GM21423 (cell line): ENCODE measurements at regions not wholly inside any gene's neighbourhood (a gene's known extent, or its start where the extent isn't known, plus 50 kb on each side); places are given as distances from the start of the nearest gene placed in this dataset.
"Not testable (repeated sequence)": the region's sequence is repeated elsewhere in the genome, so short reads cannot be mapped to it uniquely, and the experiment has no call there.

Experiments
- ATAC-seq: cut with Tn5 transposase; IDR thresholded peaks from one replicate; pipeline ENCODE4 v1.9.1; 2021; ENCODE audit warnings: mild to moderate bottlenecking, moderate library complexity; ENCODE audit not compliant: unreplicated experiment

DNA sequence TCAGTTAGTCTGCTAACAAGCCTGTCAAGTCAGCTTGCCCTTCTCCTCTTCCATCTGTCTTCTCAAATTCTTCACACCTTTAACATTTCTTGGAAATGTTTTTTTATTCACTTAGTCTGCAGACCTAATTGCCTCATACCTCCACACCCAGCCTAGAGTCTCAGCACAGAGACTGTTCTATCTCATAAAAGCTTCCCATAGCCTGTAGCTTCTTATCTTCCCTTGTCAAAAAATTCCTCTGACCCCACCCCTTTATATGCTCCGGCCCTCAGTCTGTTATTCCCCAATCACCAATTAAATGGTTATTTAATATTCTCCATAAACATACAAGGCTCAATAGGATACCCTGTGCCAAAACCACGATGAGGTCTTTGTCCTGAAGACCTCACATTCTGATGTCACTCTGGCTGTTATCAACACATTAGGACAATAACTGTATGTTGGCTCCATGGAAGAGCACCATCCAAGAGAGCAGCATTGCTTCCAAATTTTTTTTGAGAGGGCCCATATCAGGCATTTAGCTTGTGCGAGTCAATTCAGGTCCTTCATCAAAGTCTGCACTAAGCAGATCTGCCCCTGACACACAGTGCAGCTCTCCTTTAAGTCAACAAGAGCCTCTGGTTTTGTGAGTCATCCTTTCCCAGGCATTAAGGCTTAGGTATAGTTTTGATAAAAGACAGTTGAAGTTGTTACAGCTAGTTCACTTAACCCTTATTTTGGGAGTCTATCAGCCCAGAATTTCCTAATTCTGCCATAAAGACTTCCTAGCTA is 83.2 kb upstream of the TBX18 start:
- ATAC-seq, result no peak

DNA sequence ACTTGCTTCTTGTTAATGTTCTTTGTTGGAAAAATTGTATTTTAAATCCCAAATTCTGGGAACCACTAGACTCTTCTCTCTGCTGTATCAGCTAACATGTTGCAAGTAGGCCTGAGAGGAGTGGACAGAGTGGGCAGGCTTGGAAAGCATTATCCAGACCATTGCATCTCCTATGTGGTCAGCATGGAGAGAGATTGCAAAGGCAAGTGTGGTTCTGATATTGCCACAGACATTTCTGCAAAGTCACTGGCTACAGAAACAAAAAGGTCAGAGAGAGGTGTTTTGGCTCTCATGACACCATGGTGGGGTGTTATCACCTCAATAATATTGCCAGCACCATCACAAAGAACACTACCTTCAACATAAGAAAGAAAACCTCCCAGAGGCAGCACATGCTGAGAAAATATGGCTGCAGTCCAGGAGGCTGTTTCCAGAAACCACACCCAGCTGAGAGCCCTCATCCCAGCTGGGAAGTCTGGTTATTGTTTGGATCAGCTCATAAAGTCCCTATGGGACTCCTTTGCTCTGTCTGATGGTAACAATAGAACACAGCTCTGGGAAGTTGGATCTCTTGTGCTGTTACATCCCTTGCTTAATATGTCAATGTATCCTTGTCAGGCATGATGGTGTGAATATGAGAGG is 78.2 kb upstream of the TBX18 start:
- no peak for ATAC-seq

DNA sequence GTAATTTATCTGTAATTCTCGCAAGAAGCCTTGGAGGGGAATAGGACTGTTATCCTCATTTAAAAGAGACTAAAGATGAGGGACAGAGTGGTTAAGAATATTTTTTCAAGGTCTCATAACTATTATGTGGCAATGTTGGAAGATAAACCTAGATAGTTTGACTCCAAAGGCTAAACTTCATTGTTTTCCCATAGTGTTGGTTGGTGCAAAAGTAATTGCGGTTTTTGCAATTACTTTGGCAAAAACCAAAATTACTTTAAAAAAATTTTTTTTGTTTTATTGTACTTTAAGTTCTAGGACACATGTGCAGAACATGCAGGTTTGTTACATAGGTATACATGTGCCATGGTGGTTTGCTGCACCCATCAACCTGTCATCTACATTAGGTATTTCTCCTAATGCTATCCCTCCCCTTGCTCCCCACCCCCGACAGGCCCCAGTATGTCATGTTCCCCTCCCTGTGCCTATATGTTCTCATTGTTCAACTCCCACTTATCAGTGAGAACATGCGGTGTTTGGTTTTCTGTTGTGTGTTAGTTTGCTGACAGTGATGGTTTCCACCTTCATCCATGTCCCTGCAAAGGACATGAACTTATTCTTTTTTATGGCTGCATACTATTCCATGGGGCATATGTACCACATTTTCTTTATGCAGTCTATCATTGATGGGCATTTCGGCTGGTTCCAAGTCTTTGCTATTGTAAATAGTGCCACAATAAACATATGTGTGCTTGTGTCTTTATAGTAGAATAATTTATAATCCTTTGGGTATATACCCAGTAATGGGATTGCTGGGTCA is 72.9 kb upstream of the TBX18 start:
- ATAC-seq, result not testable (repeated sequence)

GRCh38 chr6:84836366-84836765 is 72.0 kb upstream of the TBX18 start:
- peak; percentile 73 for ATAC-seq

DNA sequence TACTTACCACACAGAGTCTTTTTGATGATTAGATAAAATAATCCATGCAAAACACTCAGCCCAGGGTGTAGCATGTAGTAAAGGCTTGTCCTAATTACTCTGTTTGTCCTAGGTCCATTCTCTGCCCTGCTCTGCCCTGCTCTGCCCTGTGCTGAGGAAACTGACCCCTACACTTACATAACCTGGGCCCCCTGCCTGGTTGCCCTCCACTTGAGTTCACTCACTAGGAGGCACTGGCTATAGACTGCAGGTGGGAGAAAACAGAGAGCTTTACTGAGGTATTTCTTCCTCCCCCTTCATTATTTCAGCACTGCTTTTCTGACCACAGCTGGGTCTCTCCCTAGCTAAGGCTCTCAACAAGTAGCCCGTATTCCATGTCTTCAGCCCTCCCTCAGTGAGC is 70.9 kb upstream of the TBX18 start:
- no peak for ATAC-seq

- ATAC-seq, result not testable (repeated sequence)
Observed at GRCh38 chr6:84831924-84832323, 67.5 kb upstream of the TBX18 start.

GRCh38 chr6:84825461-84825860 is 61.1 kb upstream of the TBX18 start:
- ATAC-seq, result no peak

GRCh38 chr6:84821314-84821713 is 56.9 kb upstream of the TBX18 start:
- not testable (repeated sequence) for ATAC-seq

DNA sequence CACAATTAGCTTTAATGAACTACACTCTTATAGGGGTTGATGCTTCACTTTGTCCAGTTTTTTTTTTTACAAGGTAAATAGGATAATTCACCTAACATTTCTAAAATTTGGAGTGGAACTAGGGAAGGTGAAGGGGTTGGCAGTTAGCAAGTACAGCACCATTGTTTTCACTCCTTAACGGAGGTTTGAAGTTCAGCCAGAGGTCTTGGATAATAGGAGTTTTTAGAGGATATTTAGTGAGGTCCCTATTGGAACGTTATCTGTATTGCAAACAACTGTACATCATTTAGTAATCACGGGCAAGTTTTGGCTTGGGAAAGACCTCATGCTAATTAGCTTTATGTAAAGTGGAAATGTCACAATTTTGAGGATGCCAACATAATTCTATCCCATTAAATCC is 52.3 kb upstream of the TBX18 start:
- no peak for ATAC-seq

GRCh38 chr6:84815896-84816735 is 51.7 kb upstream of the TBX18 start:
- ATAC-seq, result no peak
